Esophagus squamous epithelium (tissue), 5 donors: ENCODE measurements at regions not wholly inside any gene's neighbourhood (a gene's known extent, or its start where the extent isn't known, plus 50 kb on each side); places are given as distances from the start of the nearest gene placed in this dataset.
A peak's percentile ranks its signal among the peaks of the same experiment; 100 is the strongest.

Experiments
- DNase-seq: peaks from one replicate; lab custom pipeline; 2025; lab: John Stamatoyannopoulos, UW
- H3K27ac ChIP-seq, 4 donors: fragments of 200-600 bp; sonication (generic); one replicate each; pipeline ENCODE4 v1.5.1; 2016 to 2019; ENCODE audit warnings: mild to moderate bottlenecking in 1 of 4
- H3K27me3 ChIP-seq, 4 donors: fragments of 200-600 bp; sonication (generic); 1 replicate in 3 of 4; 2 replicates in 1 of 4; pipeline versions ENCODE4 v1.5.1 to v1.6.0; 2017 to 2021; ENCODE audit warnings: antibody characterized with exemption in 1 of 4
- H3K36me3 ChIP-seq, 3 donors: fragments of 200-600 bp; sonication (generic); one replicate each; pipeline ENCODE4 v1.5.1; 2016 to 2019
- H3K4me1 ChIP-seq, 3 donors: fragments of 200-600 bp; sonication (generic); one replicate each; pipeline ENCODE4 v1.5.1; 2017 to 2019
- H3K4me3 ChIP-seq, 4 donors: fragments of 200-600 bp; sonication (generic); 1 replicate in 3 of 4; 2 replicates in 1 of 4; pipeline ENCODE4 v1.5.1; 2016 to 2019; ENCODE audit warnings: mild to moderate bottlenecking in 2 of 4, moderate library complexity in 1 of 4
- H3K9me3 ChIP-seq, 3 donors: fragments of 200-600 bp; sonication (generic); one replicate each; pipeline ENCODE4 v1.5.1; 2016 to 2019
- CTCF ChIP-seq, 6 experiments: fragments of 450-650 bp in 4 of 6; fragments of 200-600 bp in 2 of 6; sonication (generic) in 2 of 6; IDR thresholded peaks; one replicate each; pipeline ENCODE4 v1.5.1; 2016 to 2019; ENCODE audit warnings: antibody characterized with exemption in 6 of 6, mild to moderate bottlenecking in 4 of 6, moderate library complexity in 4 of 6
- POLR2A ChIP-seq, 4 donors: fragments of 450-650 bp; IDR thresholded peaks; one replicate each; pipeline ENCODE4 v1.6.1; 2017; ENCODE audit warnings: antibody characterized with exemption in 4 of 4, mild to moderate bottlenecking in 4 of 4, moderate library complexity in 3 of 4
- WGBS, 2 donors: methylation state at CpG; one replicate each; pipeline ENCODE4 v1.1.5; 2018; 5-methylcytosine and 5-hydroxymethylcytosine counted together
- intact Hi-C: fragments of 100-400 bp; cut with DNase I; formaldehyde crosslinking; loops from one replicate; pipeline ENCODE4 v1.15.0; 2022
- donor health status: DM: yes; HTN: yes; CAD: no.

GRCh38 chr2:128486640-128487375, 168.1 kb upstream of the HS6ST1 start:
- intact Hi-C loops = no loop called here
- no peak overlapping the region for H3K27ac ChIP-seq
- no peaks in the 10 kb centered on the region for H3K27me3 ChIP-seq
- 71 to 75% methylated on average over 2 to 6 of the region's 15 CpGs for WGBS, 2 donors
- TF ChIP-seq POLR2A (IDR thresholded peaks at IDR 0.05) (no peak), CTCF (IDR thresholded peaks at IDR 0.05) (no peak)
- no peaks in the 10 kb centered on the region for H3K9me3 ChIP-seq
- no peak overlapping the region for H3K4me3 ChIP-seq
- H3K36me3 ChIP-seq = no peaks in the 10 kb centered on the region
- H3K4me1 ChIP-seq = peaks cover 0 to 18% (median 0%) of the 10 kb centered on the region in 3 donors
- no peak for DNase-seq

- intact Hi-C loops = no loop called here
- no peak overlapping the region for H3K4me3 ChIP-seq
- DNase-seq = no peak
- H3K27me3 ChIP-seq = peaks cover 0 to 1% (median 0%) of the 10 kb centered on the region in 4 donors
- TF ChIP-seq CTCF (IDR thresholded peaks at IDR 0.05) (no peak), POLR2A (IDR thresholded peaks at IDR 0.05) (no peak)
- H3K27ac ChIP-seq = no peak overlapping the region
- H3K36me3 ChIP-seq = no peaks in the 10 kb centered on the region
- peaks cover 0 to 18% (median 0%) of the 10 kb centered on the region in 3 donors for H3K4me1 ChIP-seq
- H3K9me3 ChIP-seq = peaks cover 0 to 5% (median 0%) of the 10 kb centered on the region in 3 donors
- 77 to 83% methylated on average over 3 of the region's 3 CpGs for WGBS, 2 donors
Measured at GRCh38 chr2:128487650-128488387, 169.2 kb upstream of the HS6ST1 start.

- WGBS, 2 donors = 67 to 78% methylated on average over 2 of the region's 2 CpGs
- Histone ChIP-seq H3K36me3 (no peaks in the 10 kb centered on the region), H3K9me3 (peaks cover 0 to 7% (median 0%) of the 10 kb centered on the region in 3 donors), H3K4me1 (peaks cover 0 to 18% (median 0%) of the 10 kb centered on the region in 3 donors), H3K4me3 (no peak overlapping the region), H3K27me3 (peaks cover 0 to 7% (median 0%) of the 10 kb centered on the region in 4 donors), H3K27ac (no peak overlapping the region)
- DNase-seq = no peak
- no peak for TF ChIP-seq CTCF (IDR thresholded peaks at IDR 0.05)
- no peak for TF ChIP-seq POLR2A (IDR thresholded peaks at IDR 0.05)
- intact Hi-C loops = no loop called here
Measured at GRCh38 chr2:128488434-128488833, 169.8 kb upstream of the HS6ST1 start.

- Histone ChIP-seq H3K27ac (peak overlapping the region in 3 of 4 donors; percentile 55 to 72 (median 62)), H3K4me3 (no peak overlapping the region), H3K4me1 (peaks cover 0 to 21% (median 0%) of the 10 kb centered on the region in 3 donors), H3K27me3 (peaks cover 0 to 15% (median 0%) of the 10 kb centered on the region in 4 donors), H3K36me3 (no peaks in the 10 kb centered on the region), H3K9me3 (peaks cover 0 to 7% (median 0%) of the 10 kb centered on the region in 3 donors)
- TF ChIP-seq POLR2A (IDR thresholded peaks at IDR 0.05) = no peak
- TF ChIP-seq CTCF (IDR thresholded peaks at IDR 0.05) = no peak
- intact Hi-C loops = no loop called here
- 36% methylated on average over 6 to 9 of the region's 9 CpGs for WGBS, 2 donors
- DNase-seq = no peak
Measured at GRCh38 chr2:128489526-128490273, 171.0 kb upstream of the HS6ST1 start.
